Activated CD4-positive, alpha-beta memory T cell treated with anti-CD3 and anti-CD28 coated beads for 36 hours (primary cell): ENCODE measurements at regions not wholly inside any gene's neighbourhood (a gene's known extent, or its start where the extent isn't known, plus 50 kb on each side); places are given as distances from the start of the nearest gene placed in this dataset.

Source experiments
- CTCF ChIA-PET: fragments of 350-600 bp; sonication (Branson Sonifier 250); formaldehyde crosslinking; loops from one replicate; lab custom pipeline; 2021; ENCODE audit warnings: antibody characterized with exemption, inconsistent platforms; lab: Charles Lee
- POLR2A ChIA-PET: fragments of 350-600 bp; sonication (Branson Sonifier 250); formaldehyde crosslinking; loops from one replicate; lab custom pipeline; 2021; ENCODE audit warnings: antibody characterized with exemption; lab: Charles Lee
- DNase-seq: peaks from one replicate; pipeline ENCODE4 v3.0.0-alpha.2; 2020
- H3K27ac Mint-ChIP-seq: one replicate; pipeline ENCODE4 v1.8.0; 2021; ENCODE audit warnings: mixed read lengths
- H3K27me3 Mint-ChIP-seq: one replicate; pipeline ENCODE4 v1.8.0; 2021; ENCODE audit warnings: mixed read lengths
- H3K36me3 Mint-ChIP-seq: one replicate; pipeline ENCODE4 v1.8.0; 2021; ENCODE audit warnings: mixed read lengths
- H3K4me1 Mint-ChIP-seq: one replicate; pipeline ENCODE4 v1.8.0; 2021; ENCODE audit warnings: low read depth, mixed read lengths
- H3K4me3 Mint-ChIP-seq: one replicate; pipeline ENCODE4 v1.8.0; 2021; ENCODE audit warnings: mild to moderate bottlenecking, mixed read lengths
- H3K9me3 Mint-ChIP-seq: one replicate; pipeline ENCODE4 v1.8.0; 2021; ENCODE audit warnings: mixed read lengths
- intact Hi-C: fragments of 100-400 bp; cut with micrococcal nuclease; formaldehyde crosslinking; loops from one replicate; pipeline ENCODE4 v1.15.1; 2023

DNA sequence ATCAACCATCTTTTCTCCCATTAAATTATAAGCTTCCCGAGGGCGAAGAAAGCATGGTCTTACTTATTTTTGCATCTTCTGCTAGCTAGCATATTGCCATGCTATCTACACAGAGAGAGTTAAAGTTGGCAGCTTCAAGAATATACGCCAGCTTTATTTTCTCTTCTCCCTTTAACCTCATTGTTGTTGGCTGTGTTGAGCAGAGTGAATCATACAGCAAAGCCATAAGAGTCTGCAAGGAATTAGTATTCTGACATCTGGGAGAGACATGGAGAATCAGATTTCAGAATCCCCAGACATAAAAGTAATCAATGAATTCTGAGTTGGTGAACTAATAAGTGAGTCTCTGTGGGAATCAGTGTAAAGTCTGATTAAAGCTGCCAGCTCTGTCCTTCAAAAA is 649.6 kb upstream of the PTBP2 start:
- ChIA-PET POLR2A (no interaction called here), CTCF (no interaction called here)
- Mint-ChIP-seq H3K9me3 (peaks cover 6% of the 10 kb centered on the region), H3K27ac (no peak overlapping the region), H3K27me3 (no peaks in the 10 kb centered on the region), H3K4me1 (no peaks in the 10 kb centered on the region), H3K4me3 (no peak overlapping the region), H3K36me3 (no peaks in the 10 kb centered on the region)
- intact Hi-C loops, result no loop called here
- DNase-seq, result no peak

DNA sequence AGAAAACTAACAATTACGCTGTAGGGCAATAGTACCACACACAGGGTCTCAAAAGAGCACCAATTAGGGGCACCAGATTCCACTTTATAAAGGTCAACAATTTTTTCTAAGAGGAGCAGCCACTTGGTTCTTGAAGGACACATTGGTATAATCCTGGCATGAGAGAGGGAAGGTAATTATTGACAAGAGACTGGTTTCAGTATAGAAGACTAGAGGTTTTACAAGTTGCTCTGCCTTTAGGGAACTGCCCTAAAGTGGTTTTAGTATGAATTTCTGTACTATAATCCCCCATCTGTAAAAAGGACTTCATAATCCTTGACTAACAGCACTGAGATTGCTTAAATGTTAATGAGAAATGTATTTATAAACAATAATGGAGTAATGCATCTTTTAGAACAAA is 648.5 kb upstream of the PTBP2 start:
- ChIA-PET POLR2A (no interaction called here), CTCF (no interaction called here)
- no peaks in the 10 kb centered on the region for H3K36me3 Mint-ChIP-seq
- H3K27ac Mint-ChIP-seq, result no peak overlapping the region
- intact Hi-C loops, result no loop called here
- no peak overlapping the region for H3K4me3 Mint-ChIP-seq
- H3K27me3 Mint-ChIP-seq, result no peaks in the 10 kb centered on the region
- peaks cover 6% of the 10 kb centered on the region for H3K9me3 Mint-ChIP-seq
- no peaks in the 10 kb centered on the region for H3K4me1 Mint-ChIP-seq
- no peak for DNase-seq

GRCh38 chr1:96074422-96074821 is 647.2 kb upstream of the PTBP2 start:
- Mint-ChIP-seq H3K27ac (no peak overlapping the region), H3K27me3 (no peaks in the 10 kb centered on the region)

DNA sequence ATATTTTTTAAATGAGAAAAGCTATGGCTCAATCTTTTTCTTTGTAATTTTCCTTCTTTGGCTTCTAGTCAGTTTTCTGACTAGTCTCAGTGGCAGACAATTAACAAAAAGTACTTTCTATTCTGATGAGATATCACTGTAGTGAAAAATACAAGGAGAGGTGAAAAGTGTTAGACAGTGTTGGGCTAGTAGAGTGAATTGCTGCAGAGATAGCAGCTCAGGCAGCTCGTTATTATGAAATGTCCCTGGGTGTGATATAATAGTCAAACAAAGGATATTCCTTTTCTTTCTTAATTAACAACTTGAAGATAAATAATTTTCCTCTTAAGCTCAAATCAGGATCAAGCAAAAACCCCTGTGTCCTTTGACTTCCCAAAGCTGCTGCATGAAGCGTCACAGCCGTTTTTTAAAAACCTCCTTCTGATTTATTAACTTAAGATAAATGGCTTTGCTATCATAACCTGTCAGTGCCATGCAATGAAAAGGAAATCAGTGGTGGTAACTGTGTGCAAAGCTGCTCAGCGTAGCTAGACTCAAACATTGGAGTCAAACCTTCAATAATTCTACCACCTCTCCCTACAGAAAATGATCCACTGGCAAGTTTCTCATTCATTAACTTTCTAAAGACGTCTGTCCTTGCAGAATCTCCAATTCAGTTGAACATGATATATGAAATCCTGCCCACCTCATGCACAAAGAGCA is 646.6 kb upstream of the PTBP2 start:
- no peak for DNase-seq
- Mint-ChIP-seq H3K27me3 (no peaks in the 10 kb centered on the region), H3K4me3 (no peak overlapping the region), H3K27ac (no peak overlapping the region), H3K36me3 (no peaks in the 10 kb centered on the region), H3K9me3 (peaks cover 2% of the 10 kb centered on the region), H3K4me1 (no peaks in the 10 kb centered on the region)
- intact Hi-C loops, result no loop called here
- POLR2A ChIA-PET, result no interaction called here
- CTCF ChIA-PET, result no interaction called here

More at GRCh38 chr1:96074422-96074821, 647.2 kb upstream of the PTBP2 start:
- no peaks in the 10 kb centered on the region for H3K36me3 Mint-ChIP-seq
- intact Hi-C loops, result no loop called here
- H3K4me1 Mint-ChIP-seq, result no peaks in the 10 kb centered on the region
- H3K4me3 Mint-ChIP-seq, result no peak overlapping the region
- ChIA-PET CTCF (no interaction called here), POLR2A (no interaction called here)
- H3K9me3 Mint-ChIP-seq, result peaks cover 4% of the 10 kb centered on the region
- no peak for DNase-seq

- Mint-ChIP-seq H3K27ac (no peak overlapping the region), H3K36me3 (no peaks in the 10 kb centered on the region), H3K4me3 (no peak overlapping the region), H3K27me3 (no peaks in the 10 kb centered on the region), H3K4me1 (no peaks in the 10 kb centered on the region), H3K9me3 (no peaks in the 10 kb centered on the region)
- intact Hi-C loops, result no loop called here
- CTCF ChIA-PET, result no interaction called here
- DNase-seq, result no peak
- POLR2A ChIA-PET, result no interaction called here
Observed at GRCh38 chr1:96075704-96076455, 645.7 kb upstream of the PTBP2 start.

DNA sequence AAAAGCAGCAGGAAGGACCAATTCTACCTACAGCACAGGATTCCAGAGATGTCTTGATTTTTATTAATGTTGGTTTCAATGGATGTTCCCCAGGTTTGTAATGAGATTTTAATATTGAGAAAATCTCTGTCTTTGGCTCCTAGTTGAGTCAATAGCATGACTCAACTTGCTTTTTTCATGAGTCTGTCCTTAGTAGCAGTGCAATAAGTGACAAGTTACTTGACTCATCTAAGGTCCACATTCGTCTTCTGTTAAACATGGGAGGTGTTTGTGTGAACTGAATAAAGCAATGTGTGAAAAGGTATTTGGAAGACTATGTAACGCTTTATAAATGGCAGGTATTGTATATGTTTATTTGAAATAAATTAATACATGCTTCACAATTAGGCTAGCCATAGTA is 645.0 kb upstream of the PTBP2 start:
- ChIA-PET CTCF (no interaction called here), POLR2A (no interaction called here)
- no peak overlapping the region for H3K27ac Mint-ChIP-seq

GRCh38 chr1:96079581-96079980 is 642.0 kb upstream of the PTBP2 start:
- Mint-ChIP-seq H3K27me3 (no peaks in the 10 kb centered on the region), H3K4me1 (no peaks in the 10 kb centered on the region), H3K4me3 (no peak overlapping the region), H3K36me3 (no peaks in the 10 kb centered on the region), H3K9me3 (no peaks in the 10 kb centered on the region), H3K27ac (no peak overlapping the region)
- intact Hi-C loops, result no loop called here
- CTCF ChIA-PET, result no interaction called here
- DNase-seq, result no peak
- POLR2A ChIA-PET, result no interaction called here

More for the DNA sequence above, 645.0 kb upstream of the PTBP2 start:
- intact Hi-C loops, result no loop called here
- no peaks in the 10 kb centered on the region for H3K4me1 Mint-ChIP-seq
- H3K27me3 Mint-ChIP-seq, result no peaks in the 10 kb centered on the region
- DNase-seq, result no peak
- no peaks in the 10 kb centered on the region for H3K36me3 Mint-ChIP-seq
- no peak overlapping the region for H3K4me3 Mint-ChIP-seq
- H3K9me3 Mint-ChIP-seq, result no peaks in the 10 kb centered on the region

GRCh38 chr1:96080925-96081324 is 640.7 kb upstream of the PTBP2 start:
- H3K9me3 Mint-ChIP-seq, result no peaks in the 10 kb centered on the region
- ChIA-PET CTCF (no interaction called here), POLR2A (no interaction called here)
- no peaks in the 10 kb centered on the region for H3K27me3 Mint-ChIP-seq
- DNase-seq, result no peak
- H3K27ac Mint-ChIP-seq, result no peak overlapping the region
- H3K4me3 Mint-ChIP-seq, result no peak overlapping the region
- intact Hi-C loops, result no loop called here
- H3K36me3 Mint-ChIP-seq, result no peaks in the 10 kb centered on the region
- no peaks in the 10 kb centered on the region for H3K4me1 Mint-ChIP-seq

GRCh38 chr1:96087719-96088118 is 633.9 kb upstream of the PTBP2 start:
- DNase-seq, result no peak
- H3K4me1 Mint-ChIP-seq, result no peaks in the 10 kb centered on the region
- no peaks in the 10 kb centered on the region for H3K9me3 Mint-ChIP-seq
- no peaks in the 10 kb centered on the region for H3K36me3 Mint-ChIP-seq
- POLR2A ChIA-PET, result no interaction called here
- intact Hi-C loops, result no loop called here
- no peaks in the 10 kb centered on the region for H3K27me3 Mint-ChIP-seq
- CTCF ChIA-PET, result no interaction called here
- no peak overlapping the region for H3K4me3 Mint-ChIP-seq
- no peak overlapping the region for H3K27ac Mint-ChIP-seq

DNA sequence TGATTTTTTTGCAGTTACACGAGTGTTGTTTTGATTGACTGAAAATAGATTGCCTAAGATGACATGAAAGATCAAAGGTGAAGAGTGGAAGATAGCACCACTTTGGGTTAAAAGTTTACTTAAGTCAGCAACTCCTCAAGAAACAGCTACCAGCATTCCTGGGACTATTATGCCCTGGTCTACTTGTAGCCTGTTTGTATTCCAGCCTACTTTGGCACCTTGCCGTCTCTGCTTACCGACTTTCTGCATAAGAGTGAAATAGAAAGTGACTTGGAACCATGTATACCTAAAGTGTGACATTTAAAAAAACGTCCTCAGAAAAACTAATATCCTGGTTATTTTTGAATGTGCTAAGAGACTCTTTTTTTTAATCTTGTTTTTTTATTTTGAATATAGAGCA is 631.5 kb upstream of the PTBP2 start:
- intact Hi-C loops, result no loop called here
- CTCF ChIA-PET, result no interaction called here
- H3K9me3 Mint-ChIP-seq, result no peaks in the 10 kb centered on the region
- no peaks in the 10 kb centered on the region for H3K27me3 Mint-ChIP-seq
- H3K4me1 Mint-ChIP-seq, result no peaks in the 10 kb centered on the region
- no peak overlapping the region for H3K4me3 Mint-ChIP-seq
- H3K36me3 Mint-ChIP-seq, result no peaks in the 10 kb centered on the region
- POLR2A ChIA-PET, result no interaction called here
- no peak for DNase-seq
- no peak overlapping the region for H3K27ac Mint-ChIP-seq

- no peak overlapping the region for H3K4me3 Mint-ChIP-seq
- H3K27me3 Mint-ChIP-seq, result no peaks in the 10 kb centered on the region
- CTCF ChIA-PET, result no interaction called here
- no peaks in the 10 kb centered on the region for H3K36me3 Mint-ChIP-seq
- POLR2A ChIA-PET, result no interaction called here
- DNase-seq, result no peak
- no peaks in the 10 kb centered on the region for H3K4me1 Mint-ChIP-seq
- intact Hi-C loops, result no loop called here
- no peaks in the 10 kb centered on the region for H3K9me3 Mint-ChIP-seq
- H3K27ac Mint-ChIP-seq, result no peak overlapping the region
Observed at GRCh38 chr1:96095849-96096612, 625.6 kb upstream of the PTBP2 start.

GRCh38 chr1:96096613-96097321 is 624.8 kb upstream of the PTBP2 start:
- CTCF ChIA-PET, result no interaction called here
- H3K4me3 Mint-ChIP-seq, result no peak overlapping the region
- POLR2A ChIA-PET, result no interaction called here
- no peaks in the 10 kb centered on the region for H3K4me1 Mint-ChIP-seq
- no peaks in the 10 kb centered on the region for H3K27me3 Mint-ChIP-seq
- H3K27ac Mint-ChIP-seq, result no peak overlapping the region
- H3K9me3 Mint-ChIP-seq, result no peaks in the 10 kb centered on the region
- intact Hi-C loops, result no loop called here
- no peak for DNase-seq
- H3K36me3 Mint-ChIP-seq, result no peaks in the 10 kb centered on the region
